Lung (tissue), 9 donors: ENCODE measurements at regions not wholly inside any gene's neighbourhood (a gene's known extent, or its start where the extent isn't known, plus 50 kb on each side); places are given as distances from the start of the nearest gene placed in this dataset.
"Not testable (repeated sequence)": the region's sequence is repeated elsewhere in the genome, so short reads cannot be mapped to it uniquely, and the experiment has no call there.

Source experiments
- ATAC-seq: fragments of 200-7000 bp; cut with Tn5 transposase; one replicate; pipeline ENCODE4 v1.9.1; 2020; ENCODE audit warnings: moderate number of reproducible peaks; ENCODE audit not compliant: insufficient read depth, low FRiP score
- DNase-seq, 3 donors: peaks; one replicate each; pipeline ENCODE4 v3.0.0-alpha.2; 2013 to 2017
- H3K27ac ChIP-seq, 2 donors: one replicate each; pipeline ENCODE4 v1.5.1; 2013; ENCODE audit warnings: mild to moderate bottlenecking in 2 of 2, moderate library complexity in 2 of 2, control low read depth in 1 of 2, inconsistent platforms in 1 of 2, low read depth in 1 of 2, low read length in 1 of 2
- H3K27me3 ChIP-seq, 3 donors: one replicate each; pipeline ENCODE4 v1.5.1; 2013; ENCODE audit warnings: low read length in 2 of 3; ENCODE audit not compliant: control insufficient read depth in 3 of 3, insufficient read depth in 3 of 3
- H3K36me3 ChIP-seq, 4 donors: one replicate each; pipeline ENCODE4 v1.5.1; 2013; ENCODE audit warnings: low read length in 4 of 4, mild to moderate bottlenecking in 1 of 4, moderate library complexity in 1 of 4; ENCODE audit not compliant: control insufficient read depth in 4 of 4, insufficient read depth in 4 of 4
- H3K4me1 ChIP-seq, 5 donors: one replicate each; pipeline ENCODE4 v1.5.1; 2013; ENCODE audit warnings: low read length in 5 of 5, mild to moderate bottlenecking in 2 of 5, moderate library complexity in 1 of 5; ENCODE audit not compliant: control insufficient read depth in 5 of 5, insufficient read depth in 5 of 5
- H3K4me3 ChIP-seq: one replicate; pipeline ENCODE4 v1.5.1; 2013; ENCODE audit warnings: mild to moderate bottlenecking, control low read depth, moderate library complexity
- H3K9ac ChIP-seq, 2 donors: one replicate each; pipeline ENCODE4 v1.5.1; 2013; ENCODE audit warnings: low read length in 2 of 2, control low read depth in 1 of 2; ENCODE audit not compliant: insufficient read depth in 1 of 2
- H3K9me3 ChIP-seq, 4 donors: one replicate each; pipeline ENCODE4 v1.5.1; 2013; ENCODE audit warnings: low read length in 3 of 4, mild to moderate bottlenecking in 1 of 4, moderate library complexity in 1 of 4; ENCODE audit not compliant: control insufficient read depth in 4 of 4, insufficient read depth in 3 of 4
- WGBS, 2 donors: extraction: QIAGEN DNeasy Blood & Tissue Kit; methylation state at CpG; one replicate each; pipeline ENCODE4 v1.1.7; 2013; 5-methylcytosine and 5-hydroxymethylcytosine counted together
- donor health status: Bipolar disorder and iron deficiency.
- donor health status: healthy.
- donor health status: DM: yes; HTN: yes; CAD: no.

GRCh38 chrY:3406896-3407452, 171.9 kb upstream of the TGIF2LY start:
- H3K4me3 ChIP-seq, H3K4me1 ChIP-seq, H3K9me3 ChIP-seq, H3K9ac ChIP-seq, DNase-seq, H3K27me3 ChIP-seq, H3K27ac ChIP-seq, H3K36me3 ChIP-seq, ATAC-seq: not testable (repeated sequence)
- 81% methylated on average over 3 of the region's 3 CpGs; no CpG with 5 or more reads in 1 of the 2 donors for WGBS, 2 donors

GRCh38 chrY:3410322-3410892, 168.5 kb upstream of the TGIF2LY start:
- not testable (repeated sequence) for DNase-seq, H3K4me1 ChIP-seq, H3K27me3 ChIP-seq, H3K36me3 ChIP-seq, H3K27ac ChIP-seq, H3K4me3 ChIP-seq, H3K9me3 ChIP-seq, ATAC-seq, H3K9ac ChIP-seq
- 93% methylated on average over 7 of the region's 8 CpGs; no CpG with 5 or more reads in 1 of the 2 donors for WGBS, 2 donors
